BLaER1 (cell line): ENCODE measurements at regions not wholly inside any gene's neighbourhood (a gene's known extent, or its start where the extent isn't known, plus 50 kb on each side); places are given as distances from the start of the nearest gene placed in this dataset.
"Not testable (repeated sequence)": the region's sequence is repeated elsewhere in the genome, so short reads cannot be mapped to it uniquely, and the experiment has no call there.

ENCODE experiments used
- H3K27ac ChIP-seq: shearing (Covaris generic); formaldehyde crosslinking; 2 replicates; pipeline ENCODE4 v1.8.1; 2022
- H3K27me3 ChIP-seq: shearing (Covaris generic); formaldehyde crosslinking; 2 replicates; pipeline ENCODE4 v1.8.1; 2022
- H3K36me3 ChIP-seq: shearing (Covaris generic); formaldehyde crosslinking; 2 replicates; pipeline ENCODE4 v1.8.1; 2022
- H3K4me1 ChIP-seq: shearing (Covaris generic); formaldehyde crosslinking; 2 replicates; pipeline ENCODE4 v1.8.1; 2022
- H3K4me2 ChIP-seq: shearing (Covaris generic); formaldehyde crosslinking; 2 replicates; pipeline ENCODE4 v1.8.1; 2022
- H3K4me3 ChIP-seq: shearing (Covaris generic); formaldehyde crosslinking; 2 replicates; pipeline ENCODE4 v1.8.1; 2022
- H3K9ac ChIP-seq: shearing (Covaris generic); formaldehyde crosslinking; 2 replicates; pipeline ENCODE4 v1.8.1; 2022
- H3K9me3 ChIP-seq: shearing (Covaris generic); formaldehyde crosslinking; 2 replicates; pipeline ENCODE4 v1.8.1; 2022
- H4K20me1 ChIP-seq: shearing (Covaris generic); formaldehyde crosslinking; 2 replicates; pipeline ENCODE4 v1.8.1; 2022
- Cebpa-rat ChIP-seq: shearing (Covaris generic); IDR thresholded peaks from 2 replicates; pipeline ENCODE4 v1.8.1; 2022

- Histone ChIP-seq H3K27ac (no peak overlapping the region), H3K4me3 (no peak overlapping the region), H3K9me3 (peaks cover 10% of the 10 kb centered on the region), H3K36me3 (no peaks in the 10 kb centered on the region), H3K4me1 (peaks cover 6% of the 10 kb centered on the region), H4K20me1 (no peaks in the 10 kb centered on the region), H3K9ac (no peak overlapping the region), H3K4me2 (no peak overlapping the region), H3K27me3 (no peaks in the 10 kb centered on the region)
- no peak for TF ChIP-seq Cebpa-rat
Measured at GRCh38 chr11:79501707-79502106, 60.9 kb upstream of the TENM4 start.

- not testable (repeated sequence) for H3K27ac ChIP-seq, H3K4me3 ChIP-seq, H4K20me1 ChIP-seq, H3K36me3 ChIP-seq, H3K4me1 ChIP-seq, H3K27me3 ChIP-seq, H3K9ac ChIP-seq, H3K4me2 ChIP-seq
- H3K9me3 ChIP-seq: peaks cover 10% of the 10 kb centered on the region
Measured at GRCh38 chr11:79499929-79500328, 59.1 kb upstream of the TENM4 start.

- H3K4me3 ChIP-seq: no peak overlapping the region
- H3K4me1 ChIP-seq: peaks cover 6% of the 10 kb centered on the region
- peaks cover 10% of the 10 kb centered on the region for H3K9me3 ChIP-seq
- no peak for TF ChIP-seq Cebpa-rat
- H3K27me3 ChIP-seq: no peaks in the 10 kb centered on the region
- no peak overlapping the region for H3K4me2 ChIP-seq
- H3K9ac ChIP-seq: no peak overlapping the region
- no peaks in the 10 kb centered on the region for H4K20me1 ChIP-seq
- no peaks in the 10 kb centered on the region for H3K36me3 ChIP-seq
- no peak overlapping the region for H3K27ac ChIP-seq
Measured at GRCh38 chr11:79498667-79499066, 57.8 kb upstream of the TENM4 start.

- no peak overlapping the region for H3K4me2 ChIP-seq
- H3K27me3 ChIP-seq: no peaks in the 10 kb centered on the region
- TF ChIP-seq Cebpa-rat: no peak
- H4K20me1 ChIP-seq: no peaks in the 10 kb centered on the region
- H3K4me1 ChIP-seq: no peaks in the 10 kb centered on the region
- H3K9ac ChIP-seq: no peak overlapping the region
- no peak overlapping the region for H3K4me3 ChIP-seq
- no peak overlapping the region for H3K27ac ChIP-seq
- no peaks in the 10 kb centered on the region for H3K36me3 ChIP-seq
- no peaks in the 10 kb centered on the region for H3K9me3 ChIP-seq
Measured at GRCh38 chr11:79493555-79494171, 52.8 kb upstream of the TENM4 start.

GRCh38 chr11:79492008-79492407 lies 51.2 kb upstream of the TENM4 start:
- Histone ChIP-seq H3K9me3 (no peaks in the 10 kb centered on the region), H3K4me3 (no peak overlapping the region), H3K4me1 (no peaks in the 10 kb centered on the region), H3K27ac (no peak overlapping the region), H4K20me1 (no peaks in the 10 kb centered on the region), H3K36me3 (no peaks in the 10 kb centered on the region), H3K4me2 (no peak overlapping the region), H3K9ac (no peak overlapping the region), H3K27me3 (no peaks in the 10 kb centered on the region)
- TF ChIP-seq Cebpa-rat: no peak
